Activated CD4-positive, alpha-beta T cell treated with anti-CD3 and anti-CD28 coated beads, Interleukin-2, Interleukin-4, amounts not matched to agents 100 ng/mL and 50 ng/mL, durations not matched to agents 16 hours and 8 hours (primary cell): ENCODE measurements at regions not wholly inside any gene's neighbourhood (a gene's known extent, or its start where the extent isn't known, plus 50 kb on each side); places are given as distances from the start of the nearest gene placed in this dataset.

Experiments
- DNase-seq: peaks from one replicate; pipeline ENCODE4 v3.0.0-alpha.2; 2020; ENCODE audit warnings: low spot score

DNA sequence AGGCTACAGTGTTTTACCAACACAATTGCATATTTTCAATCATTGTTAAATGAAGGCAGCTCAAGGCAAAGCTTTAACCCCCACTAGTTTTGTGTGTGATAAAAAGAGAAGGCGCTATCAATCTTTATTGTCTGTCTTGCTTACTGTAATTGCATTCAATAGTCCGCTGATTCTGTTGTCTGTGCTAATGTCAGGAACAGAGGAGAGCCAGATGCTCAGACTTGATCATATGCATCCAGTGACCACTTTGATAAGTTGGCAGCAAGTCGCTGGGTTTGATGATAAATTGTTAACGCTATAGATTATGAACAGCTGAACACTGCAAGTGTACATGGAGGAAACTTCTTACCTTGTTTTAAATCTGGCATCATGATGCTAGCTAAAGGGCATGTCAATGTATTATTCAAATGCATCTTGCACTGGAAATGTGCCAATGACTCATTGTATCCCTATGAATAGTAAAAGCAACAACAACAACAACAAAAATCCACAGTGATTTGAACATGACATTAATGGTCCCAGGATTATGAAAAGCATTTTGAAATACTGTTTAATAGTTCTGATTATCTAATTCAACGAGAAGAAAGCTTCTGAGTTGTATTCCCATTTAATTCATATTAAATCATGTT lies 423.5 kb upstream of the FANCL start:
- DNase-seq: no peak

DNA sequence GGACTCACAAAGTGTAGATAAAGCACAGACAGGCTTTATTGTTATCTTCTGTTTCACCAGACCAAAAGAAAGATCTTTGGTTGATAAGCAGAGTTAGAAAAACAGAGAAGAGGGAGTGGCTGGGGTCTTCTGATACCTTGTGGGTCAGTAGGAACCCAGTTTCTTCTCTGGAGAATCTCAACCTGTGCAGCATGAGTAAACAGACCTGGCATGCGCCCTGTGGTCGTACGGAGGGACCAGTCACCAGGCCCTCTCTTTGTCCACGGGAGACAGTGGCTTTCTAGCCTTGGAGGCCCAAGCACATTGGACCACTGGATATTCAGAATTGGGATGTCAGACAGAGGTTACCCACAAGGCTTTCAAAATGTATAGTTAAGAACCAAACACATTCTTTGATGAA lies 418.9 kb upstream of the FANCL start:
- no peak for DNase-seq

DNA sequence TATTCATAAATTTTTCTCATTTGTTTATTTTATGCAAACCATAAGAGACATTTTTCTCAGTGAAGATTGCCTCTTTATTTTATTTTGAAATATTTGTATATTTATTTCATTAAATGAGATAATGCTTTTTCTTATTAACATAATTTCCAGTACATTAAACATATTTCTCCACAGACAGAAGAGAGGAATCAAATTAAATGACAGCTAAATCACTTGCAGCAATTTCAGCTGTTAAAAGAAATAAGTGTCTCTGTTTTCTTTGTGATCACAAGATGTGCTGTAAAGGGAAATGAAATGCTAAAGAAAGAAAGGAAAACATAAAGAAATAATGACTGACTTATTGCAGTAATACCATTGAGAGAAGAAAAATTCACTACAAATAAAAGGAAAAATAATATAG lies 414.0 kb upstream of the FANCL start:
- DNase-seq: no peak

DNA sequence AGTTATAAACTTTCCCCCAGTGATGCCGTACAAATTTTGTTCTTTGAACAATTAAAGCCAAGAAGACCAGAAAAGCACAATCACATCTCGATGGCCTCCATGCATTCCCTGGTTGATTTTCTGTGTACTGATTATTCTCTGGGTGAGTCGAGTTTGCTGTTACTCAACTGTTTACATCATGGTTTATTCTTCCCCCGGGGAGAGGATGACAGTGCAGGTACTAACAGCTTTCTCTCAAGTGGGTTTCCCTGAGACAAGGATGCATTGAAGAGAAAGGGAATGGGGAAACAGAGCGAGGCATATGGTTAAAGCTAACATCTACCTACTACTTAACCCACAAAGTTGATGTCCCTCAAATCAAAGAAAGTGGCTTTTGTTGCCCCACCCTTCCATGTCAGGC lies 410.8 kb upstream of the FANCL start:
- DNase-seq: no peak

DNA sequence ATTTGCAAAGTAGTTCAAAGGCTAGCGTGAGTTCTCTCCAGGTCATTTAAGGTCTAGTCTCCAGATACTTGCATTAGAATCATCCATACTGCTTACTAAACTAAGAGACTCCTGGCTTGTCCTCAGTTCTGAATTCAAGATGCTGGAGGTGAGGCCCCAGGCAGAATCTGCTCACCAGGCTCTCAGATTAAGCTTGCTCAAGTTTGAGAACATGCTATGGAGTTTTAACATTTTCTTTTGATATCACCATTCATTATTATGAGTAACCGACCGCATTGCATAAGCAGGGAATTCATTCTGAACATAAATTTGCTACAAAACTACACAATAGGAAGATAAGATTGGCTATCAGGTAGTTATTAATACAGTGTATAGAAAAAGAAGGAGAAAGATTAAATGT lies 409.7 kb upstream of the FANCL start:
- no peak for DNase-seq

DNA sequence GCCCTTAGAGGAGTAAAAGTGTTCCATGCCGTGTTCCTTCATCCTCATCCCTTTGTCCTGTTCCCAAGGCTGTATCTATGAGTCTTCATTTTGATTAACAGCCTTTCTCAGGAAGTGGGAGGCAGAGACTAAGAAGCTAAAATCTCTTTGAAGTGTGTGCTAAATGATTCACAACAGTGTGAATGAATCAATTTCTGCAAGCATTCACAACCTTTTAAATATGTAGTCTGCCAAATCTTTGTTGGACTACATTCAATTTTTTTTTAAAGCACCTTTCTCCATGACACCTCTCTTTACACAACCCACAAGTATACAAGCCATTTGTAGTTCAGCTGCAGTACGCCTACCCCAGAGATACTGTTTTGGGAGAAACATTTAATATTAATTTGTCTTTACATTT lies 408.6 kb upstream of the FANCL start:
- no peak for DNase-seq

DNA sequence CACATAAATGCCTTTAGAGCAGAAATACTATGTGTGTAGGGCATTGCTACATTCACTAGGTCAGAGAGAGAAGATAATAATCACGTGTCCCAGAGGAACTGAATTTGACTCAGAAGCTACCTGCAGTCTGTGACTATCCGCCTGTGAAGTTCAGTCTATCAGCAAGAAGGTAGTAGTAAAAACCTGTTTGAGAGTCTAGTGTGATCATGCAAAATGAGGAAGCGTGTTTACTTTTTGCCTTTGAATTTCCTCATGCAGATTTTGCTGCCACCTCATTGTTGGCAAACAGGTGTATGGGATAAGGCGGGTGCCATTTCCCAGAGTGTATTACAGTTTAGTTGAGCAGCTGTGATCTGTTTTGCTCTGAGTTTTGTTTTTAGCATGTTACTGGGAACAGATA lies 403.9 kb upstream of the FANCL start:
- DNase-seq: no peak

DNA sequence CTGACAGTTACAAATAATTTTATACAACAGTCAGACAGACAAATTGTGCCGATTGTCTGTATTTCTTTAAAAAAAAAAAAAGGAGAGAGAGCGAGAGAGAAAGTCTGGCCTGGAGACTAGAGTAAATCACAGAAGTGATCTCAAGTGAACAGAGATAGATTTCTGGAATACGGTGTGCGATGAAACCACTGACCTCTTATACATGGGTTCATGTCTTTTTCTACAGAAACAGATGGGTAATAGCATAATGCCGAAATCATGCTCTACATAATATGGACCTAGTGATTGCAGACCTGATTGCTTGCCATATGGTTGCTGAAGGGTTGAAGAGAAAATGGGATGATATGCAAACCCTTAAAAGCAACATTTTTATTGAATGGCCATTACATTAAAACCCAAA lies 403.3 kb upstream of the FANCL start:
- no peak for DNase-seq

DNA sequence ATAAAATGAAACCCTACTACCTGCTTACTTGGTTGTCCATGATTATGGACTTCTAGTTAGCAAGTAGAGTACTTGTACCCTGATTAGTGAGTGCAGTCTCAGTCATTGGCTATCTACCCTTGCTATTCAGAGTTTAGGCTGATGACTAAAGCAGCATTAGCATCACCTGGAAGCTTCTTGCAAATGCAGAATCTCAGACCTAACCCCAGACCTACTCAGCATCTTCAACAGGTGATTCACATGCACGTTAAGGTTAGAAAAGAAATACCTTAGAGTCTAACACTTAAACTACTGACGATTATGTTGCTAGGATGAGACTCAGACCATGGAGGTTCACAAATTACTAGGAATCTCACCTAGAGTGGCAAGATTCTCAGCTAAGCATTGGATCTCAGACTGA lies 399.9 kb upstream of the FANCL start:
- DNase-seq: no peak

DNA sequence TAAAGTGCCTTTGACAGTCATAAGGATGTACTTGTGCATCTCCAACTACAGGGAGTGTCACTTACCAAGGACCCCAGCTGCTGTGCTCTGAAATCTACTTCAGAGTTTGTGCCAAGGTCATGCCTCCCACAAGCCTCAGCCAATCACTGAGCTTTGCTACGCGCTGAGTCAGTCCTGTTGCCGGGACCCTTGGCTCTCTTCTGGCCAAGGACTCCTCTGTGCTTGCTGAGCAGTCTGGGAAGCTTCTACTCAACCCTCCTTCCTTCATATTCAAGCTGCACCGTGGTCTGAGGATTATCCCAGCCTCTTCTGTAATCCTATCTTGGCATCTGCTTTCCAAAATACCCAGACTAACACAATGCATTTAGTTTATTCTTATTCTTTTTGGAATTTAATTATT lies 398.9 kb upstream of the FANCL start:
- no peak for DNase-seq

DNA sequence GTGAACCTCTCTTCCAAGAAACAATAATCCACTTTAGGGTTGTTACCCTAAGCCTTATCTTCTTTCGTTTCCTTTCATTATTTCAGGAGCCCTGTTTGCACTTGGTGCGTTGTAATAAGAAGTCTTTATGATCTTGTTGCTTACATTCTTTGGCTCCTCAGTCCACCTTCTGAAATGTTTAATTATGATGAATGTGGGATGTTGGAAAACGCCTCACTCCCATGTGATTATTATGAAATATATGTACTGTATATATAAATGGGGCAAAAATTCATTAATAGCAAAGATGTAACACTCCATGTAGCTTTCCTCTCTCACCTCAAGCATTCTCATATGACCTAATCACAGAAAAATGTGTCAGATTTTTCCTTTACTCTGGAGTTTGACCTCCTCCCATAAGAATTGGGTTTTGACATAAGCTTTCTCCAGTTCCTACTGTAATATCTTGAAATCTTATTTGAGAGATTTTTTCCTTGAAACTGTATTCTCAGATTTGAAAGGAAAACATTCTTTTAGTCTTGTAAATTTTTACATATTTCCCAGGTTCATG lies 397.2 kb upstream of the FANCL start:
- no peak for DNase-seq

DNA sequence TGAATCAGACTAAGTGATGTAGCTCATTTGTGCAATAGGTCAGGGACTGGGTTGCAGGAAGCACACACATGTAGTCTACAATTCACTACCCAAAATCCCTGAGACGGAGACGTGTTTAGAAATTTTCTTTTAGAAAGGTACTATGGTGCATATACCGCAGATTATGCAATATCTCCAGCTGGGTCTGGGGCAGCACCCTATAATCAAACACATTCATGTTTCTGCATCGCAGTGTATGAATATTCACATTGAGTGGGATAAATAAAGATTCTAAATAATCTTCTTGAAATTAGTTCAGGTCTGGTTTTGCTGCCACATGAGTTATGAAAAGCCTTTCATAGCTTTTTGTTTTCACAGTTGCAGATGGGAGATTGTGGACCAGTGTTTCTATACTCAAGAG lies 395.7 kb upstream of the FANCL start:
- DNase-seq: no peak

DNA sequence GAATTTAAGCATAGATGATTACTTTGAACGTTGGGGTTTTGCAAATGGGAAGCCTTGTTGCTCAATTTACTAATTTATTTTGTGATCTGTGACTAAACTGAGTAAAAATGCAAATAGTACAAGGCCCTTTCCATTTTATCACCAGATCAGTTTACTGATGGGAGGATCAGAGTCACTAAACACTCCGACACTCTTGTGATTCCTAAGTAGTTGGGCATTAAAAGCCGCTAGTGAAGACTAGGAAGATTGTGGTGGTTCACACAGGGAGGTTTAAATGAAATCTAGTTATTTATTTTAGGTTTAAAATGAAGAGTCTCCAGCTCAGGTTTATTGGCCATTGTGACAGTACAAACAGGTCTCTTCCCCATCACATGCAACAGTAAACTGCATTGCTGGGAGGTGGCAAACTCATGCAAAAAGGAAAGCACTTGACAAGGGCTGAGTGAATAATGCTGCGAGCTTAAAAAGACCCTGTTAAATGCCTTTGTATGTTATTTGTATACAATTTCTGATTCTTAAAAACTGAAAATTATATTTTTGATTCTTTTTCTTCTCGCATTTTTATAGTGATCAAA lies 394.8 kb upstream of the FANCL start:
- DNase-seq: no peak

DNA sequence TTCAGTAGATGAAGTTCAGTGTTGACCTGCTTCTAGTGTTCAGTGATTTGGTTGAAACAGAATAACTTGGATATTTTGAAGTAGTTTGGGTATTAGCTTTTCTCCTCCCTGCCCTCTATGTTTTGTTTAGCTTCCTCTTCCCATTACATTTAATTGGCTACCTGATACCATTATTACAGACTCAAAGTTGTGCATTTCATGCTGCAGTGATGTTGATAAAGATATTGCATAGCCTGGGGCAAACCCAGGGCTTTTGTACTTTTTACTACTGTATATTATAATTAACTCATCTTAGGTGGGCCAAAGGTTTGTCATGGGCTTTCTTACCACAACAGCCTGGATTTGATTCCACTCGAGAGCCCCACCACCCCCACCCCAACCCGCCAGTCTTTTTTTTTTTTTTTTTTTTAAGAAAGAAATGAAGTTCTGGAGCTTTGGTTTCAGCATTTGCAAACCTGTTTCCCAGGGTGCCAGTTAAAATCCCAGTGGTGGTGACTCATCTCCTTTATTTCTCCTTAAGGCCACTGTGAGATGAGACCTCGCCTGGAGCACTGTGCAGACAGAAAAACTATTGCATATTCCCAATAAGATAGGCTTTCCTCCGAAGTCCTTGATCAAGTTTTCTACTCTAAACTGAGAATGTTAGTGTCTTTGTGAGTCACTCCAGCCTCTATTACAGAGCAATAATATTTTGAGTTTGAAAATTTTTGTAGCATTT lies 393.7 kb upstream of the FANCL start:
- no peak for DNase-seq

DNA sequence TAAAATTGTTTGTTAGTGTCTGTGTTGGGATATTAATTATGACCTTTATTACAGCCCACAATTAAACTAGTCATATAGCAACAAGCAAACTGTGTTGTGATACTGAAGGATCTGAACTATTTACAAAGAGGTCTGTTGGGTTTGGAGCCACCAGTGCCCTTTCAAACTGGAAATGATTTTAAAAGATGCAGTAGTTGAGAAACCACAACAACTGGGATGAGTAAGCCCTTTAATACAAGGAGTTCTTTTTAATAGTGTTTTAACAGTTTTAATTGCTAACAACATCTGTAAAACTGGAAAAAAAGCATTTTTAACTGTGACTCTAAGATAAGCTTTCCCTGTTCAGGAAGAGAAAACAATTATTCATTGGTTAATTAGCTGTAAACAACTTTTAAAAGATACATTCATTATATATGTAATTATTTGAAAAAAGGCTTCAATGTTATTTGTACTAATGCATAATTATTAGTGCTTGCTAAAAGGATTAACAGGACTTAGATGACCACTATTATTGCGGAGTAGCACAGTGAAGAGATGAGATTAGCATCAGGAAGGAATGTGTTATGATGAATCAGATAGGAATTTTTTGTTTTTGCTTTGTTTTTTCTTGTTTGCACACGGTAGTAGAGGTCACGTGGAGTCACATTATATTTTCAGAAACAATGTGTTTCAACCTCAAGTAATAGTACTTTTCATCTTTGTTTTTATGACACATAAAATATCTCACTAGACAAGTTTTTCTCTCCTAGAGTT lies 392.7 kb upstream of the FANCL start:
- DNase-seq: no peak

DNA sequence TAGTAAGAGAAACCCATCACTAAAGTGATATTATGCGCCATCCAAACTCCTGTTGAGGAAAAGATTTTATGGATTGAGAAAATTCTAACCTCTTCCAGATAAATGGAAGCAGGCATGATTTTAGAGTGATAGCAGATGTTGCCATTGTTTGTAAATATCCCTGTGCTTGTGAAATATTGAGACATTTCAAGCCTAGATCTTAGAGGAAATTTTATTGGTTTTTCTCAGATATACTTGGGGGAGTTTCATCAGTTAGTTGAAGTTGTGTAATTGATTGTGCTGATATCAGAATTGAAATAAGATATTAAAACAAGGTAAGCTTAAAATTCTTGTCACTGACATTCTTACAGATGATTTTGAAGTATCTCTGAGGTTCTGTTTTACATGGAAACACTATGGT lies 390.9 kb upstream of the FANCL start:
- no peak for DNase-seq

DNA sequence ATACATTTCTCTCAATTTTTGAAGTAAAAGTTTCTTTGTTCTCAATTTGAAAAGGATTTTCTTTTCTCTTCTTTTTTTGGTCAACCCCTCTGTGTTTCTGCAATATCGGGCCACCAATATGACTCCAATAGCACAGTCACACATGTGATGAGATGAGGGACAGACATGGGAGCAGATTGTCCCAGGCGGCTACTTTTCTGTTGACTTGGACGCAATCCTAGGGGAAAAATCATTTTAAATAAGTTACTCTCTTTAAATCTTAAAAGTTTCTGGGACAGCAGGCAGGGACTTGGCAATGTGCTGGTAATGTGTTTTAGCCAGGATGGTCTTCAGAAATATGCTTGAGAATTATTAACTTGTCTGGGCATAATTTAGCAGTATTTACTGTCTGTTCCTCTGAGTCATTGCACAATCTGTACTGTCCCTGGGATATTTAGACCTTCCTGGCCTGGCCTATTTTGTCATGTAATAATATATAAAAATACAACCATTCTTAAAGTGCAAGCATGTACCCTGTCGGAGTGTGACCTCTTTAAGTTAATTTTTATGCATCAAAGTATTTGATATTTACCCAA lies 388.5 kb upstream of the FANCL start:
- DNase-seq: no peak

DNA sequence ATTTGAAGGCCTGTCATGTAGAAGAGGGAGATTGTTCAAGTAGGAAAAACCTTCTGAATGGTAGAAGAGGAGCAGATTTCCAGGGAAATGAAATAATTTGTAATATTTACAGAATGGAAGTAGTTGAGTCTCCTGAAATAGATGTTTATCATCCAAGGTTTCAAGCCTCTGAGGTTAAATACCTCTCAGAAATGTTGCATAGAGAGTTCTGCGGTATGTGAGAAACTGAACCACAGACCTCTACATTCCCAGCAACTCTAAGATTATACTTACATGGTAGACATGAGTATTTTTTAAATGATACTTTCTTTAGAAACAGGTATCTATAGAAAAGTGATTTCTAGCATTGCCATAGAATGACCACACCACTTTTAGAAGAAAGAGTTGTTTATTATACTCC lies 379.8 kb upstream of the FANCL start:
- no peak for DNase-seq

DNA sequence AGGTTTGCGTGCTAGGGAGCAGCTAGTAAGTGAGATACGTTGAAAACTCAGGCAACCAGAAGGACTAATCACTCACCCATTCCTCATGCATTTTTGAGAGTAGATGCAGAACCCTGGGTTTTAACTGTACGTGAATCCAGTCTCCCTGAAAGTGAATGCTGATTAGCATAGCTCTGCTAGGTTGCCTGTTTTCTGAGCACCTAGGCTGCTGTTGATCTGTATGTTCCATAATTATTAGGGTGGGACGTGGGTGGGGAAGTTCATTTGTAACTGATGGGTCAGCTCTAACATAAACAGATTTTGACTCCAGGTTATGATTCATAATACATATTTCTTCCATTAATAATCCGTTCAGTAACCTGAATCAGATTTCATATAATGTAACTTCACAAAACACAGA lies 379.0 kb upstream of the FANCL start:
- DNase-seq: no peak

DNA sequence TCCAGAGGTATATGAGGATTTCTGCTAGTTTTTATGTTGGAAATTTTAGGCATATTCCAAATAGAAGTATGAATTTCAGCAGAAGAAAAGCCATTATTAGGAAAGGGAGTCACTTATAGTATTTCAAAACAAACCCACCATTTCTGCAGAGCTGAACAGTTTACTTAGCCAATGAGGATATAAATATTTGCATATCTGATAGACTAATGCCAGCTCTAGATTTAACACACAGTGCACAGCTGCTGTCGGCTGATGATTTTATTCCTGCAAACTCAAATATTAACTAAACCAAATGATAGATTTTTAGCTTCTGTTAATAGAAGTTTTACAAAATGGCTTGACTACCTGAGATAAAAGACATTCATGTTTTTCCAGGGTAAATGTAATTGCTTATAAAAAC lies 375.8 kb upstream of the FANCL start:
- no peak for DNase-seq

DNA sequence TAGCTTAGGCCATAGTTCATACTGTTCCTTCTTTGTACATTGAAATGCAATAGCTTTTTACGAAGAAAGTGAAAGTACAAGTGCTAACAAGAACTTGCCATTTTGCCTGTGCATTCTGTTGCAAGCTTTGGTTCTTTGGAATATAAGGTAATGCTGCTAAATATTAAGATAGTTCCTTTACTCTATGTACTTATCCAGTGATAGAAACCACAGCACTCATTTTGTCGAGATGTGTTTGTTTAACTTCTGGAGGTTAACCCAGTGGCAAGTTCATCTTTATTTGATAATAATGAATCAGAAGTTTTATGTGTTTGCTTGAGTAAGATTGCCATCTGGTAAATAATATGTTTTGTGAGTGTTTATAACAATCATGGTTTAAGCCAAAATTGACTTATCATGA lies 373.1 kb upstream of the FANCL start:
- no peak for DNase-seq

DNA sequence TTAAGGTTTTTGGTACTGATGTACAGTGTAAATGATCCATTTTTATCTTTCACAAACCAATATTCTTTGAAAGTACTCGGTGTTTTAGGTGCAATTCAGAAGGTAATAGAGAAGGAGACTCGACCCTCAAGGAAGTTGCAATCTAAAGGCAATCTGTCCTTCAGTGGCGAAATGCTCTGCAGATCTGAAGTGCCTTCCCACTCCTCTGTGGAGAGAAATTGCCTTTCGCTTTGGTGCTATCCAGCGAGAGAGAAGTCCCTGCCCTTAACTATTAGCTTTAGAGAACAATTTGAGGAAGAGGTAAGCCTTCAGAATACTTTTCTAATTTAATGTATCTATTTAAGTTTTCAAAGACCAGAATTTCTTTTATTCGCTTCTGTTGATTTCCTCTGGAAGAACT lies 371.8 kb upstream of the FANCL start:
- DNase-seq: no peak

DNA sequence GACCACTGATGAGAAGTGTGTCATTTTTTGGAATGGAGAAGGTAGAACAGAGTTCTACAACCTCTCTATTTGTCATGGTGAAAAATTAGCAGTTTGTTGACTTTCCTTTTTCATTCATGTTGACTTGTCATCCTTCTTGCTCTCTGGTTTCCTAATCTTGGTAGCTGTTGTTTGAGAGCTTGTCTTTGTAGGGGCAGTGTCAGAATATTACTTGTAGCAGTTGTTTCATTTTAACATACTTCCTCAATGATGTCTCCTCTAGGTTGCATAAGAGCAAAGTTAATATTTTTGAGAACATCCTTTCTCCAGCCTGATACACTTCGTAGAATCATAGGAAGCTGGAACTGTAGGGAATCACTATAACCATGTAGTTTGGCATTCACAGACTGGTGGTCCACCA lies 368.2 kb upstream of the FANCL start:
- no peak for DNase-seq
